ENCODE measurements at regions not wholly inside any gene's neighbourhood (a gene's known extent, or its start where the extent isn't known, plus 50 kb on each side); places are given as distances from the start of the nearest gene placed in this dataset.
A peak's percentile ranks its signal among the peaks of the same experiment; 100 is the strongest.

DNA sequence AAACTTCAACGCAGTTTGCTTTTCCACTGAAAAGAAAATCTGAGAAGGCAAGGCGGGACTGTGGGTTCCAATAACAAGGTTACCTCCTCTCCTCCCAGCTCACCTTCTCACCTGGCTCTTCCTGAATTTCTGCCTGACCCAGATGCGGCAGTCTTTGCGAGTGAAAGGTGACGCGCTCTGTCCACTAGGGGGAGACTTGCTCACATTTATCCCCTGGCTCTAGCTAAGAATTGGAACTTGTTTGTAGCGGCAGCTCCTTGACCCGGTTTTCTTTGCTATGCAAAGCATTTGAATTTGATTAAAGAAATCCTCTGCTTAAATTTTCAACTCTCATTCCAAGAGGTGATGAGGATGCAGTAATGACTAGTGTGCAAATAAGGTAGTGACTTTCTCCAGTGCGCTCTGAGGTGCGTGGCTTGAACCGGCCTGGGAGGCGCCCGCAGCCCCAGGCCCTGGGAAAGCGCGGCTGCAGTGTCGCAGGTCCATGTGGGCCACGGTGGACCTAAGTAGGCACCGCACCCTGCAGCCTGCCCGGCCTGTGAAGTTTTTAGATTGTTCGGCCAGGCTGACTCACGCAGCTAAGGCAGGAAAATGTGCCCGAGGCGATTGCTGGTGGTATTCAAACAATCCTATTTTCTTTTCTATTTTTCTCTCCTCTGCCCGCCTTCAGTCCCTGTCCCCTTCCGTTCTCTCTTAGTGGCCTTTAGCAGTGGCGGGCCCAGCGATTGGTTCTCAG lies 336.9 kb upstream of the NPSR1 start:
- intact Hi-C loops (cut with micrococcal nuclease) = no loop called here
- H3K9me3 Mint-ChIP-seq = no peaks in the 10 kb centered on the region
- POLR2A ChIA-PET = no interaction called here
- no peak overlapping the region for H3K4me3 Mint-ChIP-seq
- ATAC-seq (ENCODE audit: low read depth) = peak; percentile 31
- no peak overlapping the region for H3K27ac Mint-ChIP-seq
- H3K4me1 Mint-ChIP-seq = peaks cover 5% of the 10 kb centered on the region
- no peaks in the 10 kb centered on the region for H3K36me3 Mint-ChIP-seq (ENCODE audit: low read depth)
- CTCF ChIA-PET = interaction anchor here (0.5 kb wide), 1 partner anchor 1105 kb away, joined by 3 read pairs; no protein-coding TSS in a partner anchor
- peaks cover 9% of the 10 kb centered on the region for H3K27me3 Mint-ChIP-seq
- no peak for DNase-seq
- TF ChIP-seq, protein P1, sequence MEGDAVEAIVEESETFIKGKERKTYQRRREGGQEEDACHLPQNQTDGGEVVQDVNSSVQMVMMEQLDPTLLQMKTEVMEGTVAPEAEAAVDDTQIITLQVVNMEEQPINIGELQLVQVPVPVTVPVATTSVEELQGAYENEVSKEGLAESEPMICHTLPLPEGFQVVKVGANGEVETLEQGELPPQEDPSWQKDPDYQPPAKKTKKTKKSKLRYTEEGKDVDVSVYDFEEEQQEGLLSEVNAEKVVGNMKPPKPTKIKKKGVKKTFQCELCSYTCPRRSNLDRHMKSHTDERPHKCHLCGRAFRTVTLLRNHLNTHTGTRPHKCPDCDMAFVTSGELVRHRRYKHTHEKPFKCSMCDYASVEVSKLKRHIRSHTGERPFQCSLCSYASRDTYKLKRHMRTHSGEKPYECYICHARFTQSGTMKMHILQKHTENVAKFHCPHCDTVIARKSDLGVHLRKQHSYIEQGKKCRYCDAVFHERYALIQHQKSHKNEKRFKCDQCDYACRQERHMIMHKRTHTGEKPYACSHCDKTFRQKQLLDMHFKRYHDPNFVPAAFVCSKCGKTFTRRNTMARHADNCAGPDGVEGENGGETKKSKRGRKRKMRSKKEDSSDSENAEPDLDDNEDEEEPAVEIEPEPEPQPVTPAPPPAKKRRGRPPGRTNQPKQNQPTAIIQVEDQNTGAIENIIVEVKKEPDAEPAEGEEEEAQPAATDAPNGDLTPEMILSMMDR (IDR thresholded peaks at IDR 0.05) = no peak

DNA sequence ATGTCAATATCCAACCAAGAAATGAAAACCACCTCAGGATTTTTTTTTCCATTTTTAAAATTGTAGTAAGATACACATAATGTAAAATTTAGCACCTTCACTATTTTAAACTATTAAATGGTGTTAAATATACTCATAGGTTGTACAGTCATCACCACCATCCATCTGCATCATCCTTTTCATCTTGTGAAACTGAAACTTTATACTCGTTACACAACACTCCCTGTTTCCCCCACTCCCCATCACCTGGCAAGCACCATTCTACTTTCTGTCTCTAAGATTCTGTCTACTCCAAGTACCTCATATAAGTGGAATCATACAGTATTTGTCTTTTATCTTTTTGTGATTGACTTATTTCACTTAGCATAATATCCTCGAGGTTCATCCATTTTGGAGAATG lies 335.2 kb upstream of the NPSR1 start:
- Mint-ChIP-seq H3K9me3 (no peaks in the 10 kb centered on the region), H3K4me1 (peaks cover 5% of the 10 kb centered on the region), H3K4me3 (no peak overlapping the region), H3K27me3 (peaks cover 9% of the 10 kb centered on the region), H3K27ac (no peak overlapping the region), H3K36me3 (ENCODE audit: low read depth) (no peaks in the 10 kb centered on the region)
- CTCF ChIA-PET = no interaction called here
- no peak for DNase-seq
- ATAC-seq (ENCODE audit: low read depth) = no peak
- POLR2A ChIA-PET = no interaction called here
- TF ChIP-seq, protein P1 (IDR thresholded peaks at IDR 0.05) = no peak
- intact Hi-C loops (cut with micrococcal nuclease) = no loop called here

DNA sequence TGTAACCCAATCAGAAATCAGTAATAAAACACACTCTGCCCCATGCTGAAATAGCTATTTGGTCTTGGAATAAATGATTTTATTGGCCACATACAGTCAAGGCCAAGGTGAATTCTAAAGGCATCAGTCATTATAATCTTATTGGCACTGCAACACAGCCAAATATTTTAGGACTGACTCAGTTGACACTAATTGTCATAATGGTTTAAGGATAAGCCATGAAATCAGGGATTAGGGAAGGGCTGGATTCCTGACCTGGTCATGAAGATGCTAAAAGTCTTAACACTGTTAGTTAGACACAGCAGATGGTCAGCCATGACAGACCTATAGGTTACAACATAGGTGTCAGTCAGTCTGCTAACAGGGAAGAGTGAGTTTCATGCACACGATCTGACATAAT lies 330.3 kb upstream of the NPSR1 start:
- ChIA-PET CTCF (no interaction called here), POLR2A (no interaction called here)
- DNase-seq = no peak
- TF ChIP-seq, protein P1 (IDR thresholded peaks at IDR 0.05) = no peak
- Mint-ChIP-seq H3K27me3 (no peaks in the 10 kb centered on the region), H3K27ac (no peak overlapping the region), H3K4me3 (no peak overlapping the region), H3K9me3 (no peaks in the 10 kb centered on the region), H3K36me3 (ENCODE audit: low read depth) (no peaks in the 10 kb centered on the region), H3K4me1 (no peaks in the 10 kb centered on the region)
- intact Hi-C loops (cut with micrococcal nuclease) = no loop called here
- ATAC-seq (ENCODE audit: low read depth) = no peak

DNA sequence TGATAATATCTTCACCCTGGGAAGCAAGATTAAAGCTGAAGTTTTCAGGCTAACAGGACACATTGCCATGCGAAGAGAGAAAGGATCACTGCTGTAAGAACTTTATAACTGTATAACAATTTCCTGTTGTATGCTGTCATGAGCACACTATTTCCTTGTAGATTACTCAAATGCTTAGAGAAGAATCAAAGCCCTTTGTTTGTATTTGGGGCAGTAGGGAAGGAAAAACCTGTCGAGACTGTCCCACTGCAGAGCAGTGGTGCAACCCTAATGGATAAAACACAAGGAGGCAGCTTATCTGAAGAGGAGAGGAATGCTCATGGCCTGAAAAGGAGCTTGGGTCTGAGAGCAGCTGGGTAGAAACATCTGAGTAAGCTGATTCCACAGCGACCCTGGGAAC lies 327.7 kb upstream of the NPSR1 start:
- TF ChIP-seq, protein P1 (IDR thresholded peaks at IDR 0.05) = no peak
- Mint-ChIP-seq H3K9me3 (peaks cover 4% of the 10 kb centered on the region), H3K4me3 (no peak overlapping the region), H3K27me3 (no peaks in the 10 kb centered on the region), H3K27ac (no peak overlapping the region), H3K36me3 (ENCODE audit: low read depth) (no peaks in the 10 kb centered on the region), H3K4me1 (no peaks in the 10 kb centered on the region)
- DNase-seq (no peak), ATAC-seq (ENCODE audit: low read depth) (no peak)
- ChIA-PET CTCF (no interaction called here), POLR2A (no interaction called here)
- intact Hi-C loops (cut with micrococcal nuclease) = no loop called here

DNA sequence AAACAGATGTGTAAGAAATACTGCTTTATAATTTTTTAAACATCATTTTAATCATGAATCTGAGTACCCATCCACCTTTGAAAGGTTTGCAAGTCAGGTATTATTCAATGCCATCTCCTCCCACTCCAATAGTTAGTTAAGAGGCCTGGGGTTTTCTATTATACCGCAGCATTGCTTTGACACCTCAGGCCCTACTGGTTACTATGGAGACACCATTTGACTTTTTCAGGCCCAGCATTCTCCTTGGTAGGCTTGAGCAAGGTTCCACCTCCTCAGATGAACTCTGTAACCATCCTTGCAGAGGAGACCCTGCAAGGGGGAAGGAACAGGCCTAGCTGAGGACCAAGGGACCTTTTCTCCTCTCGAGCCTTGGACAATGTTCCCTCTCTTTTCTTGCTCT lies 326.9 kb upstream of the NPSR1 start:
- Mint-ChIP-seq H3K36me3 (ENCODE audit: low read depth) (no peaks in the 10 kb centered on the region), H3K27ac (no peak overlapping the region), H3K9me3 (peaks cover 4% of the 10 kb centered on the region), H3K4me3 (no peak overlapping the region), H3K27me3 (no peaks in the 10 kb centered on the region), H3K4me1 (no peaks in the 10 kb centered on the region)
- ATAC-seq (ENCODE audit: low read depth) (no peak), DNase-seq (no peak)
- POLR2A ChIA-PET = no interaction called here
- intact Hi-C loops (cut with micrococcal nuclease) = no loop called here
- CTCF ChIA-PET = no interaction called here
- TF ChIP-seq, protein P1 (IDR thresholded peaks at IDR 0.05) = no peak
